Osteocyte (in vitro differentiated cells): ENCODE measurements at regions not wholly inside any gene's neighbourhood (a gene's known extent, or its start where the extent isn't known, plus 50 kb on each side); places are given as distances from the start of the nearest gene placed in this dataset.

ENCODE experiments used
- DNase-seq: peaks from one replicate; pipeline ENCODE4 v3.0.0; 2021; ENCODE audit warnings: mixed read lengths; ENCODE audit not compliant: unreplicated experiment; ENCODE audit errors: extremely low spot score
- H3K27ac Mint-ChIP-seq: one replicate; pipeline ENCODE4 v1.8.0; 2021; ENCODE audit warnings: mild to moderate bottlenecking, mixed read lengths; ENCODE audit not compliant: unreplicated experiment
- H3K27me3 Mint-ChIP-seq: one replicate; pipeline ENCODE4 v1.8.0; 2021; ENCODE audit warnings: mixed read lengths; ENCODE audit not compliant: unreplicated experiment
- H3K36me3 Mint-ChIP-seq: one replicate; pipeline ENCODE4 v1.8.0; 2021; ENCODE audit warnings: mixed read lengths; ENCODE audit not compliant: unreplicated experiment
- H3K4me1 Mint-ChIP-seq: one replicate; pipeline ENCODE4 v1.8.0; 2021; ENCODE audit warnings: mixed read lengths; ENCODE audit not compliant: unreplicated experiment
- H3K4me3 Mint-ChIP-seq: one replicate; pipeline ENCODE4 v1.8.0; 2021; ENCODE audit warnings: mild to moderate bottlenecking, moderate library complexity, mixed read lengths; ENCODE audit not compliant: unreplicated experiment
- H3K9me3 Mint-ChIP-seq: one replicate; pipeline ENCODE4 v1.8.0; 2021; ENCODE audit warnings: mixed read lengths; ENCODE audit not compliant: unreplicated experiment
- CTCF ChIP-seq: fragments of 200-600 bp; sonication (generic); IDR thresholded peaks from 2 replicates; pipeline ENCODE4 v1.5.0; 2021; ENCODE audit warnings: antibody characterized with exemption, mild to moderate bottlenecking, moderate library complexity

DNA sequence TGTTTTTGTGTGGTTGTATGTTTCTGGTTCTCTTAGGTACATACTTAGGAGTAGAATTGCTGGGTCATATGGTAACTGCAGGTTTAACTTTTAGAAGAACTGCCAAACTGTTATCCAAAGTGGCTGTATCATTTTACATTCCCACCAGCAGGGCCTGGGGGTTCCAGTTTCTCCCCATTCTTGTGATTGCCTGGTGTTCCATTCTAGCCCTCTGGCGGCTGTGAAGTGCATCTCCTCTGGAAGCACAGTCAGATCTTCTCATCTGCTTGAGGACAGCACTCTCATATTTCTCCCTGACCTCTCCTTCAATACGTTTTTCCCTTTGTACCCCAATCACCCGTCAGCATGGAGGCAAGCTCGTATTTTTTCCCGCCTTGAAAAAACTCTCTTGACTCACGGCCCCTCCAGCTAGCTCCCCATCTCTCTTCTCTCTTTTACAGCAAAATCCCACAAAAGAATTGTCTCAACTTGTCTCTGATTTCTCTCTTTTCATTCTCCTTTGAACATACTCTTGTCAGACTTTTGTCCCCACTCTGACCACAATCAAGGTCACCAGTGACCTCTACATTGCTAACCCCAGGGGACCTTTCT is 56.8 kb upstream of the THY1 start:
- H3K27me3 Mint-ChIP-seq, result peaks cover 49% of the 10 kb centered on the region
- peaks cover 11% of the 10 kb centered on the region for H3K4me1 Mint-ChIP-seq
- DNase-seq, result peak; percentile 36
- no peaks in the 10 kb centered on the region for H3K36me3 Mint-ChIP-seq
- no peak overlapping the region for H3K4me3 Mint-ChIP-seq
- peak; percentile 59 for TF ChIP-seq CTCF
- H3K9me3 Mint-ChIP-seq, result no peaks in the 10 kb centered on the region
- no peak overlapping the region for H3K27ac Mint-ChIP-seq

GRCh38 chr11:119478711-119479285 is 55.8 kb upstream of the THY1 start:
- no peak for TF ChIP-seq CTCF
- H3K9me3 Mint-ChIP-seq, result no peaks in the 10 kb centered on the region
- no peak overlapping the region for H3K27ac Mint-ChIP-seq
- H3K4me3 Mint-ChIP-seq, result no peak overlapping the region
- H3K27me3 Mint-ChIP-seq, result peaks cover 41% of the 10 kb centered on the region
- peaks cover 11% of the 10 kb centered on the region for H3K4me1 Mint-ChIP-seq
- H3K36me3 Mint-ChIP-seq, result no peaks in the 10 kb centered on the region
- peak; percentile 54 for DNase-seq

DNA sequence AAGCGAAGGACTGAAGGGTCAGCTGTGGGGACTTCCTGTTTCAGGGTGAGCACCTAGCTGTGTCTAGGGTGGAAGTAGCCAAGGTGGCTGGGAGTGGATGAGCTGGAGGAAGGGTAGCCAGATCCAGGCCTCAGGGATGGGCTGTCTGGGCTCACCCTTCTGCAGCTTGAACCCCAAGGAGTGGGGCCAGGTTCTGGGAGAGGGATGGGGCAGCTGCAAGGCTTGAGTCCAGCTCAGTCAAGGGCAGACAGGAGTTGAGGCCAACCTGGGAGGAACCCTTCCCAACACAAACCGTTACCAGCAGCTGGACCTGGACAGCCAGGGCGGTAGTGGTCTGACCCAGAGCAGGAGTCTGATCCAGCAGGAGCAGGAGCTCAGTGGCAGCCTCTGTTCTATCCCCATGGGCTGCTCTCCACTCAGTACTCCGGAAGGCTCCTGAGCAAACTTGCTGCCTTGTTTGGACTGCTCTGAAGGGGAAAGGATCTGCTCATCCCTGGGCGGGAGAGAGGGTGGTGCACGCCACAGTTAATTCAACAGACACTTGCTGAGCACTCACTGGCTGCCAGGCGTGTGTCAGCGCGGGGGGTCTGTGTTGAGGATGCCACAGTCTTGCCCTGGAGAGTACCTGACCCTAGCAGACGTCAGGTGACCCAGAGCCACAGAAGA is 53.8 kb upstream of the THY1 start:
- Mint-ChIP-seq H3K4me1 (peaks cover 11% of the 10 kb centered on the region), H3K4me3 (no peak overlapping the region), H3K27ac (no peak overlapping the region), H3K36me3 (no peaks in the 10 kb centered on the region), H3K27me3 (peaks cover 35% of the 10 kb centered on the region), H3K9me3 (no peaks in the 10 kb centered on the region)
- TF ChIP-seq CTCF, result no peak
- peak; percentile 75 for DNase-seq

DNA sequence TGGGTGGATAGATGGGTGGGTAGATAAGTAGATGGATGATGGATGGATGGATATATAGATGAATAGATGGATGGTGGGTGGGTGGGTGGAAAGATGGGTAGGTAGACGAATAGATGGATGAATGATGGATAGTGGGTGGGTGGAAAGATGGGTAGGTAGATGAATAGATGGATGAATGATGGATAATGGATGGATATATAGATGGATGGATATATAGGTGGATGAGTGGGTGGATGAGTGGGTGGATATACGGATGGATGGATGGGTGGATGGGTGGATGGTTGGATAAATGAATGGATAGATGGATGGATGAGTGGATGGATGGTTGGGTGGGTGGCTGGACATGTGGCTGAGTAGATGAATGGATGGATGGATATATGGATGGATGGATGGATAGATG is 53.1 kb upstream of the THY1 start:
- Mint-ChIP-seq H3K9me3 (no peaks in the 10 kb centered on the region), H3K27ac (no peak overlapping the region), H3K36me3 (no peaks in the 10 kb centered on the region), H3K27me3 (peaks cover 33% of the 10 kb centered on the region), H3K4me3 (no peak overlapping the region), H3K4me1 (peaks cover 10% of the 10 kb centered on the region)
- no peak for TF ChIP-seq CTCF
- no peak for DNase-seq
